GM12878 (cell line): ENCODE measurements at regions not wholly inside any gene's neighbourhood (a gene's known extent, or its start where the extent isn't known, plus 50 kb on each side); places are given as distances from the start of the nearest gene placed in this dataset.
A peak's percentile ranks its signal among the peaks of the same experiment; 100 is the strongest.

Experiments used
- ATAC-seq: fragments of 200-7000 bp; cut with Tn5 transposase; 3 replicates; pipeline ENCODE4 v1.9.1; 2020; ENCODE audit warnings: mild to moderate bottlenecking, moderate library complexity
- BruUV-seq: library from RNA; stranded (reverse); fragments of 400-500 nt; replicated peaks from 2 replicates; lab custom pipeline; 2021; lab: Mats Ljungman, UMichigan
- CTCF ChIA-PET: fragments of 300-600 bp; sonication (Branson Sonifier 250); formaldehyde crosslinking; extraction: SDS; loops from one replicate; lab custom pipeline; 2021; ENCODE audit warnings: inconsistent platforms; lab: Yijun Ruan, JAX
- POLR2A ChIA-PET: fragments of 350-600 bp; formaldehyde crosslinking; extraction: SDS; loops from one replicate; lab custom pipeline; 2021; ENCODE audit warnings: inconsistent platforms; lab: Charles Lee
- RAD21 ChIA-PET: fragments of 300-600 bp; sonication (Branson Sonifier 250); formaldehyde crosslinking; loops from one replicate; lab custom pipeline; 2023; ENCODE audit warnings: antibody characterized with exemption; ENCODE audit not compliant: unreplicated experiment; lab: Charles Lee
- SMC1A ChIA-PET: fragments of 300-600 bp; sonication (Branson Sonifier 250); formaldehyde crosslinking; loops from one replicate; lab custom pipeline; 2023; ENCODE audit not compliant: unreplicated experiment, uncharacterized antibody; lab: Charles Lee
- DNase-seq: peaks from one replicate; pipeline ENCODE4 v3.0.0-alpha.2; 2011; ENCODE audit warnings: low read depth, low spot score
- FAIRE-seq: peaks from 3 replicates; lab custom pipeline; 2011; peaks lifted over from hg19 to GRCh38; lab: Jason Lieb, UNC
- H2AFZ ChIP-seq: 2 replicates; pipeline ENCODE4 v1.6.0; 2011; ENCODE audit warnings: low read depth, low read length, control low read depth; ENCODE audit not compliant: control insufficient read depth
- H3K27ac ChIP-seq: 2 replicates; pipeline ENCODE4 v1.5.1; 2011; ENCODE audit warnings: control low read depth; ENCODE audit not compliant: control insufficient read depth, insufficient read depth
- H3K27me3 ChIP-seq, 2 experiments: replicated peaks in 1 of 2; 2 replicates each; pipeline versions ENCODE4 v1.6.0 to v1.6.1; 2011; ENCODE audit warnings: low read length in 1 of 2; ENCODE audit not compliant: control insufficient read depth in 2 of 2, insufficient read depth in 2 of 2
- H3K36me3 ChIP-seq, 2 experiments: 2 replicates each; pipeline ENCODE4 v1.5.1; 2011; ENCODE audit warnings: low read length in 1 of 2; ENCODE audit not compliant: control insufficient read depth in 2 of 2, insufficient read depth in 2 of 2
- H3K4me1 ChIP-seq: 2 replicates; pipeline ENCODE4 v1.6.1; 2011; ENCODE audit warnings: mild to moderate bottlenecking, low read length, moderate library complexity, mixed read lengths; ENCODE audit not compliant: control insufficient read depth, insufficient read depth
- H3K4me2 ChIP-seq: 2 replicates; pipeline ENCODE4 v1.6.0; 2011; ENCODE audit warnings: control low read depth; ENCODE audit not compliant: control insufficient read depth, insufficient read depth
- H3K4me3 ChIP-seq: fragments of 200-600 bp; sonication (generic); 2 replicates; pipeline ENCODE4 v1.5.1; 2016
- H3K79me2 ChIP-seq: 2 replicates; pipeline ENCODE4 v1.6.0; 2011; ENCODE audit warnings: low read length; ENCODE audit not compliant: control insufficient read depth, insufficient read depth
- H3K9ac ChIP-seq: 2 replicates; pipeline ENCODE4 v1.8.0; 2011; ENCODE audit warnings: low read length, control low read depth, mixed read lengths; ENCODE audit not compliant: control insufficient read depth, insufficient read depth
- H3K9me3 ChIP-seq: replicated peaks from 3 replicates; pipeline ENCODE4 v1.5.1; 2011; ENCODE audit warnings: mild to moderate bottlenecking, low read length; ENCODE audit not compliant: control insufficient read depth, insufficient read depth
- H4K20me1 ChIP-seq: 2 replicates; pipeline ENCODE4 v1.6.0; 2011; ENCODE audit not compliant: control insufficient read depth, insufficient read depth
- JUND ChIP-seq: IDR thresholded peaks from 2 replicates; pipeline ENCODE4 v1.6.1; 2012; ENCODE audit warnings: low read depth, mild to moderate bottlenecking, low read length, improper control_type of control experiment, moderate library complexity
- KAT2A ChIP-seq: conservative IDR thresholded peaks from 2 replicates; pipeline ENCODE4 v1.6.1; 2011; ENCODE audit warnings: low read depth, low read length; ENCODE audit not compliant: control insufficient read depth
- MTA3 ChIP-seq: IDR thresholded peaks from 2 replicates; pipeline ENCODE4 v1.6.1; 2012; ENCODE audit warnings: low read length, inconsistent platforms, borderline replicate concordance
- ZBTB11 ChIP-seq: fragments of 450-650 bp; formaldehyde crosslinking; IDR thresholded peaks from 2 replicates; pipeline ENCODE4 v1.5.0; 2022; ENCODE audit warnings: mild to moderate bottlenecking, missing genetic modification characterization
- WGBS: methylation state at CpG from one replicate; pipeline ENCODE4 v1.1.6; 2016; ENCODE audit warnings: low lambda C conversion rate; ENCODE audit not compliant: insufficient replicate concordance, insufficient coverage; ENCODE audit errors: missing lambda C conversion rate; 5-methylcytosine and 5-hydroxymethylcytosine counted together
- in situ Hi-C: fragments of 300-500 bp; cut with MboI; formaldehyde crosslinking; loops from 9 replicates; pipeline ENCODE4 v1.14.3; 2018; ENCODE audit warnings: mixed read lengths
- intact Hi-C: fragments of 100-400 bp; cut with micrococcal nuclease; formaldehyde crosslinking; loops from one replicate; pipeline ENCODE4 v1.14.2; 2022; ENCODE audit not compliant: unreplicated experiment

GRCh38 chr6:144535630-144536029, 250.5 kb downstream of the UTRN start:
- intact Hi-C loops (no loop called here), in situ Hi-C loops (no loop called here)
- SMC1A ChIA-PET, result interaction anchor here (0.6 to 1.8 kb wide), 4 partner anchors 13 to 150 kb away, joined by 3 to 4 read pairs (median 3); no protein-coding TSS in a partner anchor
- RAD21 ChIA-PET, result no interaction called here
- Histone ChIP-seq H3K79me2 (no peaks in the 10 kb centered on the region), H3K36me3 (peaks cover 0 to 10% of the 10 kb centered on the region in 2 experiments; a peak in 3 of 4 replicates), H3K9me3 (peaks cover 3% of the 10 kb centered on the region; the same call in 1 of the 3 replicates), H3K4me3 (no peak overlapping the region), H3K9ac (no peak overlapping the region), H2AFZ (no peak overlapping the region), H3K27me3 (no peaks in the 10 kb centered on the region), H3K27ac (no peak overlapping the region), H3K4me2 (no peak overlapping the region), H3K4me1 (no peaks in the 10 kb centered on the region), H4K20me1 (no peaks in the 10 kb centered on the region)
- POLR2A ChIA-PET, result no interaction called here
- BruUV-seq, result no TSS peak
- FAIRE-seq (no peak), ATAC-seq (peak; percentile 67), DNase-seq (no peak)
- TF ChIP-seq ZBTB11 (CRISPR knock-in tag) (no peak), KAT2A (no peak), MTA3 (no peak), JUND (no peak)
- CTCF ChIA-PET, result interaction anchor here (0.8 kb wide), 1 partner anchor 243 kb away, joined by 3 read pairs; no protein-coding TSS in a partner anchor
- WGBS, result 35% methylated on average over 2 of the region's 2 CpGs
